ENCODE measurements at regions not wholly inside any gene's neighbourhood (a gene's known extent, or its start where the extent isn't known, plus 50 kb on each side); places are given as distances from the start of the nearest gene placed in this dataset.

DNA sequence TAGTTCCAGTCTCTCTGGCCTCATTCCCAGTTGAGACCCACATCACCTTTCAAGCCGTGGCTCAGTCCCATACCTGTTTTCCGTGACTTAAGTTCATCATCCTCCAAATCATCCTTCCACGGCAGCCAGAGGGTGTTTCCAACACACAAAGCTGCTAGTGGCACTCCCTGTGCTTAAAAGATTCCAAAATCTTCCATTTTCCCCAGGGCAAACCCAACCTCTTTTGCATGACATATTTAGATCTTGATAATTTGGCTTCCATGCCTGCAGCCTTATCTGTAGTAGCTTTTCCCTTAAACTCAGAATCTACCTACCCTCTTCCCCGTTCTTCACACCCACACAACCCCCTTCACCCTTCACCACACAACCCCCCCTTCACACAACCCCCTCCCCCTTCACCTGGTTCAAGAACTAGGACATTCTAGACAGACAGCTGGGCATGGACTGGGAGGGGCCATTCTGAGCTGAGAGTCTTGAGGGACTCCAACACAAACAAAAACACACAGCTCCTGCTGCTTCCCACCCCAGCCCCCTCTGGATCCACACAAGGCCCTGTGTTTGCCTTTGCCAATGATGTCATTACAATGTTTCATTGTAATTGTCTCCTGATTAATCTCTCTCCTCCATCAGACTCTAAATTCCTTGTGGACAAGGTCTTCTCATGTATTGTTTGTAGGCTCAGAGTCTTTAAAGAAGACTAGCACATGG is 268.2 kb downstream of the SH3GL2 start:
- Histone ChIP-seq H4K20me1 (ENCODE audit: insufficient read depth, low read length) (no peaks in the 10 kb centered on the region), H3K4me2 (ENCODE audit: low read depth, low read length) (no peak overlapping the region), H3K27me3 (ENCODE audit: control insufficient read depth in 1 of 2, insufficient read depth in 2 of 2, low read length in 2 of 2) (no peaks in the 10 kb centered on the region), H3K36me3 (replicated peaks in 1 of 2; ENCODE audit: control insufficient read depth in 1 of 2, insufficient read depth in 2 of 2, low read length in 2 of 2) (no peaks in the 10 kb centered on the region; a peak in 1 of 5 replicates), H3K4me1 (ENCODE audit: insufficient read depth, low read length) (no peaks in the 10 kb centered on the region), H3K4me3 (replicated peaks in 1 of 3; ENCODE audit: insufficient read depth in 1 of 3, low read depth in 2 of 3, low read length in 3 of 3) (no peak overlapping the region), H3K79me2 (ENCODE audit: insufficient read depth, low read length) (no peaks in the 10 kb centered on the region), H3K9ac (ENCODE audit: insufficient read depth, low read depth, low read length) (no peak overlapping the region), H3K9me3 (ENCODE audit: low read length) (peaks cover 24% of the 10 kb centered on the region), H2AFZ (ENCODE audit: low read length) (no peak overlapping the region), H3K27ac (ENCODE audit: extremely low read length, insufficient read depth, low read length) (no peak overlapping the region)
- TF ChIP-seq FOXC1 (CRISPR knock-in tag; IDR thresholded peaks at IDR 0.05; ENCODE audit: borderline replicate concordance) (no peak), ATF7 (IDR thresholded peaks at IDR 0.05) (peak; percentile 46), ATF7 (CRISPR knock-in tag; IDR thresholded peaks at IDR 0.05) (no peak)
- no peak for ATAC-seq
- BruUV-seq (replicated peaks), result no TSS peak
- WGBS (ENCODE audit: low lambda C conversion rate), result 5% methylated on average over 4 of the region's 4 CpGs
- no peak for FAIRE-seq
- CTCF ChIA-PET (ENCODE audit: low intra/inter-chr PET ratio, low total read pairs), result no interaction called here
- POLR2A ChIA-PET, result no interaction called here
- no peak for DNase-seq (ENCODE audit: low spot score)
- intact Hi-C loops (cut with micrococcal nuclease; ENCODE audit: unreplicated experiment), result no loop called here
- in situ Hi-C loops (cut with HindIII; ENCODE audit: extremely low pct_ligation_motif_present, low pct_unique_long_range_greater_than_20kb), result no loop called here

- Histone ChIP-seq H2AFZ (ENCODE audit: low read length) (no peak overlapping the region), H3K4me1 (ENCODE audit: insufficient read depth, low read length) (no peaks in the 10 kb centered on the region), H4K20me1 (ENCODE audit: insufficient read depth, low read length) (no peaks in the 10 kb centered on the region), H3K79me2 (ENCODE audit: insufficient read depth, low read length) (no peaks in the 10 kb centered on the region), H3K4me3 (replicated peaks in 1 of 3; ENCODE audit: insufficient read depth in 1 of 3, low read depth in 2 of 3, low read length in 3 of 3) (no peak overlapping the region), H3K27ac (ENCODE audit: extremely low read length, insufficient read depth, low read length) (no peak overlapping the region), H3K27me3 (ENCODE audit: control insufficient read depth in 1 of 2, insufficient read depth in 2 of 2, low read length in 2 of 2) (no peaks in the 10 kb centered on the region), H3K9me3 (ENCODE audit: low read length) (peaks cover 24% of the 10 kb centered on the region), H3K9ac (ENCODE audit: insufficient read depth, low read depth, low read length) (no peak overlapping the region), H3K4me2 (ENCODE audit: low read depth, low read length) (no peak overlapping the region), H3K36me3 (replicated peaks in 1 of 2; ENCODE audit: control insufficient read depth in 1 of 2, insufficient read depth in 2 of 2, low read length in 2 of 2) (no peaks in the 10 kb centered on the region; a peak in 1 of 5 replicates)
- no TSS peak for BruUV-seq (replicated peaks)
- CTCF ChIA-PET (ENCODE audit: low intra/inter-chr PET ratio, low total read pairs), result no interaction called here
- in situ Hi-C loops (cut with HindIII; ENCODE audit: extremely low pct_ligation_motif_present, low pct_unique_long_range_greater_than_20kb) (no loop called here), intact Hi-C loops (cut with micrococcal nuclease; ENCODE audit: unreplicated experiment) (no loop called here)
- DNase-seq (ENCODE audit: low spot score) (no peak), ATAC-seq (no peak), FAIRE-seq (no peak)
- 11% methylated on average over 3 of the region's 3 CpGs for WGBS (ENCODE audit: low lambda C conversion rate)
- POLR2A ChIA-PET, result no interaction called here
- TF ChIP-seq FOSL2 (CRISPR knock-in tag; IDR thresholded peaks at IDR 0.05), result no peak
- no peak for TF ChIP-seq SNAPC5 (CRISPR knock-in tag; IDR thresholded peaks at IDR 0.05; ENCODE audit: borderline replicate concordance)
- TF ChIP-seq TIGD3 (CRISPR knock-in tag; IDR thresholded peaks at IDR 0.05; ENCODE audit: borderline replicate concordance), result no peak
- TF ChIP-seq PHF8 (CRISPR knock-in tag; IDR thresholded peaks at IDR 0.05), result no peak
- TF ChIP-seq KMT2B (CRISPR knock-in tag; IDR thresholded peaks at IDR 0.05), result no peak
- no peak for TF ChIP-seq CEBPG (CRISPR knock-in tag; IDR thresholded peaks at IDR 0.05)
- TF ChIP-seq, protein P1, sequence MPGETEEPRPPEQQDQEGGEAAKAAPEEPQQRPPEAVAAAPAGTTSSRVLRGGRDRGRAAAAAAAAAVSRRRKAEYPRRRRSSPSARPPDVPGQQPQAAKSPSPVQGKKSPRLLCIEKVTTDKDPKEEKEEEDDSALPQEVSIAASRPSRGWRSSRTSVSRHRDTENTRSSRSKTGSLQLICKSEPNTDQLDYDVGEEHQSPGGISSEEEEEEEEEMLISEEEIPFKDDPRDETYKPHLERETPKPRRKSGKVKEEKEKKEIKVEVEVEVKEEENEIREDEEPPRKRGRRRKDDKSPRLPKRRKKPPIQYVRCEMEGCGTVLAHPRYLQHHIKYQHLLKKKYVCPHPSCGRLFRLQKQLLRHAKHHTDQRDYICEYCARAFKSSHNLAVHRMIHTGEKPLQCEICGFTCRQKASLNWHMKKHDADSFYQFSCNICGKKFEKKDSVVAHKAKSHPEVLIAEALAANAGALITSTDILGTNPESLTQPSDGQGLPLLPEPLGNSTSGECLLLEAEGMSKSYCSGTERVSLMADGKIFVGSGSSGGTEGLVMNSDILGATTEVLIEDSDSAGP (CRISPR knock-in tag; IDR thresholded peaks at IDR 0.05; ENCODE audit: borderline replicate concordance), result no peak
- TF ChIP-seq ZNF784 (CRISPR knock-in tag; IDR thresholded peaks at IDR 0.05; ENCODE audit: borderline replicate concordance), result no peak
- TF ChIP-seq PITX1 (CRISPR knock-in tag; IDR thresholded peaks at IDR 0.05), result no peak
- TF ChIP-seq, protein P2, sequence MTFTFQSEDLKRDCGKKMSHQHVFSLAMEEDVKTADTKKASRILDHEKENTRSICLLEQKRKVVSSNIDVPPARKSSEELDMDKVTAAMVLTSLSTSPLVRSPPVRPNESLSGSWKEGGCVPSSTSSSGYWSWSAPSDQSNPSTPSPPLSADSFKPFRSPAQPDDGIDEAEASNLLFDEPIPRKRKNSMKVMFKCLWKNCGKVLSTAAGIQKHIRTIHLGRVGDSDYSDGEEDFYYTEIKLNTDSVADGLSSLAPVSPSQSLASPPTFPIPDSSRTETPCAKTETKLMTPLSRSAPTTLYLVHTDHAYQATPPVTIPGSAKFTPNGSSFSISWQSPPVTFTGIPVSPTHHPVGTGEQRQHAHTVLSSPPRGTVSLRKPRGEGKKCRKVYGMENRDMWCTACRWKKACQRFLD (CRISPR knock-in tag; IDR thresholded peaks at IDR 0.05; ENCODE audit: borderline replicate concordance), result no peak
- no peak for TF ChIP-seq RFX1 (IDR thresholded peaks at IDR 0.05)
- TF ChIP-seq ZFP62 (CRISPR knock-in tag; IDR thresholded peaks at IDR 0.05), result no peak
These were observed 269.0 kb downstream of the SH3GL2 start for GRCh38 chr9:17847908-17848307.

Measured in HepG2 (cell line).